ENCODE measurements at regions not wholly inside any gene's neighbourhood (a gene's known extent, or its start where the extent isn't known, plus 50 kb on each side); places are given as distances from the start of the nearest gene placed in this dataset.
A peak's percentile ranks its signal among the peaks of the same experiment; 100 is the strongest.
"Not testable (repeated sequence)": the region's sequence is repeated elsewhere in the genome, so short reads cannot be mapped to it uniquely, and the experiment has no call there.

- DNase-seq, result no peak
Measured at GRCh38 chr5:92778261-92778660, 802.8 kb downstream of the NR2F1-AS1 start.

GRCh38 chr5:92777421-92777820, 803.6 kb downstream of the NR2F1-AS1 start:
- DNase-seq, result no peak

- DNase-seq, result no peak
Measured at GRCh38 chr5:92775711-92776615, 805.1 kb downstream of the NR2F1-AS1 start.

DNA sequence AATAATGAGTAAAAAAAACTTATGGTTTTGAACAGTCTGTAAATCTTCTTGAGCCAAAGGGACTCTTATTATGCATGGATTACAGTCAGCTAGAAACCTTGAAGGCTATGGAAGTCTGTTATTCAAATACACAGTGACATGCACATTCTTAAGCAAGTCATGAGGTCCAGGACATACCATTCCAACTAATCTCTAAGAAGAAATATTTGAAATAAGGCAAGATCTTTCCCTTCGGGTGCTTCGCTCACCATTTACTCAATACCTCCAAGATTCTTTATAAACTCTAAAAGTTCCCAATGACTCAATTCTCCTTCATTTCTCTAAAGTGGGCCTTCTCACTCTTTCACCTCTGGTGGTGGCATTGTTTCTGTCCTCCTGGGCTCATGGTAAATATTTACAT, 811.0 kb downstream of the NR2F1-AS1 start:
- DNase-seq, result no peak

DNA sequence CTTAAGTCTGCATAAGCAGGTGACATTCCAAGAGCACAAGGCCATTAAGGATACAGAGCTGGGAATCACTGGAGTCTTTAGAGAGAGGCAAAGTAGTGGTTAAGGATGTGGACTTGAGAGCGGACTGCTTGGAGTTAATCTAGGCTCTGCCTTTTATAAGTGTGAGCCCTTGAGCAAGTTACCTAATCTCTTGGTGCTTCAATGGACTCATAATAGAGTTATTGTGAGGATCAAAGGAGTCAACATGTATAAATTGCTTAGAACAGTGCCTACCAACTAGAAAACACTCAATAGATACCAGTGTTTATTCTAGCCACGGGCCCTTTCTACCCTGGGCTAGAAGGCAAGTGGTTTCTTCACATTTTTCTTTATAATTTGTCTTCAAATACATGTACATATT, 819.4 kb downstream of the NR2F1-AS1 start:
- DNase-seq, result no peak

DNA sequence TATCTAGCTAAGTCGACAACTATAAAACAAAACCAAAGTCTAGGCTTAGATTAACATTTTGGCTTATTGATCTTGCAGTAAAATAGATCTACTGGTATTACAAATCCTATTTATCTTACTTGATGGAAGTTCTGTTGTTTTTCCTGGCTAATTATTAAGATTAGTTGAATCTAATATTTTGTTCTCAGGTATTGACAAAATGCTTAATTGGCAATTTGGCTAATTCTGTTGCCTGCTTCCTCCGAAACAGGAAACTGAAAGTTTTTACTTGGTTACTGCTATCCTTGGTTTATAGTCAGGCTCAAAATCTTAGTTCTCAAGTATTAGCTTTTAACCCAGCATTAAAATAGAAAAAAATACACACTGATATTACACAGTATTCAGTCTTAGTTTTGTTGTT, 820.5 kb downstream of the NR2F1-AS1 start:
- DNase-seq, result no peak

DNA sequence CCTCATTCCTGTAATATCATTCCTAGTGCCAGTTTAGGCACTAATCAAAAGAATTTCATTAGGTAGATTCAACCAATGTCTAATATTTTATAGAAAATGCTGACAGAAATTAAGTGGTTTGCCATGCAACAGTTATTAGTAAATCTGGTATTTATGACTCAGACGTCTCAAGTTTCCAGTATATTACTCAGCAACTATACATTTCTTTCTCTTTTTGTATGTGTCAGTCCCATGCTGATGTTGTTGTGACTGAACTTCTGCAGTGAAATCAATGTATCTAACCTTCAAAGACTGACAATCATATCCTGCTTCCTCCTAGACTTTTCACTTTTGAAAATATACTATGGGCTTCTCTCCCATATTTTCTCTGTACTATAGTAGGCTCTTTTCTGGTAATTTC, 822.5 kb downstream of the NR2F1-AS1 start:
- DNase-seq, result no peak

DNA sequence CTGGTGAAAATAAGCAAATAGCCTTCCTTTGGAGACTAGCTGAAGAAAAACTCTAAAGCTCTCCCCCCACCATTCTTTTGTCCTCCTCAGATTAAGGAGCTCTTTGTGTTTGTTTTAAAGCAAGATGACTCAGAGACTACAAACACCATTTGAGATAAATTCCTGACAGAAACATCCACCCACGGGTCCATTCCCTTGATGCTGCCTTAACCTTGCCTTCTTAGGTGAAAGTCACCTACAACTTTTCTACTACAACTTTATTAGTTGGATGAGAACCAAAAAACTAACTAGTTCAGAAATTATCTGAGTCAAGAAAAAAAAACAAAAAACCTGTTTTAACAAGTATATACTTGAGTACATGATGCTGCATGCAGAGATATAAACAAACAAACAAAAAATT, 831.1 kb downstream of the NR2F1-AS1 start:
- DNase-seq, result no peak

GRCh38 chr5:92748072-92748676, 832.8 kb downstream of the NR2F1-AS1 start:
- DNase-seq, result no peak

DNA sequence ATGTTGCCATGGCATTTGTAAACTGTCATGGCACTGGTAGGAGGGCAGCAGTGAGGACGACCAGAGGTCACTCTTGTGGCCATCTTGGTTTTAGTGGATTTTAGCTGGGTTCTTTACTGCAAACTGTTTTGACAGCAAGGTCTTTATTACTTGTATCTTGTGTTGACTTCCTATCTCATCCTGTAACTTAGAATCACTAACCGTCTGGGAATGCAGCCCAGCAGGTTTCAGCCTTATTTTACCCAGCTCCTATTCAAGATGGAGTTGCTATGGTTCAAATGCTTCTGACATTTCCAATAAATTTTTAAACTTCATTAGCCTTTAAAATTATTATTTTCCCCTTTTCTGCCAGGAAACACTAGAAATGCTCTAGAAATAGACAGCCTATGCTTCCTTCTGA, 839.1 kb downstream of the NR2F1-AS1 start:
- DNase-seq, result no peak

DNA sequence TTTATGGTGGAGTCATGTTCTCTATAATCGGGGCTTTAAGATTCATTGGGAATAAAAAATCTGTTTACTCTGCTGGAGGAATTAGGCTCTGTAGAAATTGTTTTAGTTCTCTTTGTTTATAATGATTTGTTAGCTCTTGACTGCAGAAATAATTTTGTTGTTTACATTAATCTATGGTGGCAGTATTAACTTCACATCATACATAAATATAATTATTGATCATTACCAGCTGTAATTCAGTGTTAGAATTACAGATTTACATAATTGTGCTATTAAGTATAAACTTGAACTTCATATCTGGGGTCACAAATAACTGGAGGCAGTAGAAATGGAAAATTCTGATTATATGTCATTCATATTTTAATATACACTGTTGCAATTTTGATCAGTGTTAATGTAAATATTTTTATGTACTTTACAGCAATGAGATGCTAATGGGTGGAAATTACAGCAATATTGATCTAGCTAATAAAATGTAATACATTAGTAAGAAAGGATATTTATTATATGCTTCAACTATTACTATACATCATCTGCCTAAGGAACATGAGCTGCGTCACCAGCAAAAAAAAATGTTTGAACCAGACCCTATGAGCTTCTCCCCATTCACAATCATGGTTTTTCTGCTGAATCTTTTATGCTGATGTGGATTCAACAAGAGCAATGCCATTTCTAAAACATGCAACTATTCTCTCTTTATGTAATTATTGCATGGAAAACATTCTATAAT, 846.6 kb downstream of the NR2F1-AS1 start:
- no peak for DNase-seq

GRCh38 chr5:92730486-92730885, 850.5 kb downstream of the NR2F1-AS1 start:
- DNase-seq, result no peak

- no peak for DNase-seq
Measured at GRCh38 chr5:92729088-92729487, 851.9 kb downstream of the NR2F1-AS1 start.

DNA sequence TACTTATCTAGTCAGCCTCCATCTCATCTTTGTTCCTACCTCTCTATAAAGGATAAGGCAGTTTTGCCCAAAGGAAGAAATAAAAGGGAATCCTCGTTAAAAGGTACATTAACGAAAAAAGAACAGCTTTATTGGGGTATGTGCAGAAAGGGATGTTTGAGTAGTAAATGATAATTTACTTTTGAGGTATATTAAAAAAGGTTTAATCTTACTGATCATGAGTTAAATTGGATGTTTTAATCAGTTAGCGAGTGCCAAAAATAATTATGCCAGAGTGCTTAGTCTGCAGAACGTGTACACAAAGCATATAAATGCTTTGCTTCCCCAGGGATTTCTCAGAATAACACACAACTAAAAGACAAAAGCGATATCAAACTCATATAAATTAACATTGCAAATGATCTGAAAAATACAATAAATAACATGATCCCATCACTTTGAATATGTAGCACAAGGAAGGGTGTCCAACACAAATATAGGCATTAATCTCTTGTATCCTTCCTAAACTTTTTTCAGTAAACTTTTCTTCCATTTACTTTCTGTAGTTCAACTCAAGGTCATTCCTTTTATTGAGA, 865.0 kb downstream of the NR2F1-AS1 start:
- DNase-seq, result no peak

DNA sequence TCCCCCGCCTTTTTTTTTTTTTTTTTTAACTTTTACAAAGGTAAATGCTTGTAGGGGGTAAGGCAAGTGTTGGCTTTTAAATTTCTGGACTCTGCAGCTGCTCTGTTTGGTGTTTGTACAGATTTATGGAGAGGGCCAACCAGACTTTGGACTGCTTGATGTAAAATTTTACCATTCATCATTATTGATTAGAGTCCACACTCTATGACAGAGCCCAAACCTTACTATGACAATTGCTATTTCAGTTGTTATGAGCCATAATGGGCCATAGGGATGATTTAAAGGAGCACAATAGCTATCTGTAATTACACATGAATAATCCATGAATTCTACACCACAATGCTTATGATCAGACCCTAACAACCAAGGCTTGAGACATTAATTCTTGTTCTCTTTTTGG, 867.2 kb downstream of the NR2F1-AS1 start:
- no peak for DNase-seq

GRCh38 chr5:92713335-92713743, 867.7 kb downstream of the NR2F1-AS1 start:
- DNase-seq, result peak; percentile 35

GRCh38 chr5:92711956-92712355, 869.1 kb downstream of the NR2F1-AS1 start:
- no peak for DNase-seq

- no peak for DNase-seq
Measured at GRCh38 chr5:92704590-92704989, 876.4 kb downstream of the NR2F1-AS1 start.

DNA sequence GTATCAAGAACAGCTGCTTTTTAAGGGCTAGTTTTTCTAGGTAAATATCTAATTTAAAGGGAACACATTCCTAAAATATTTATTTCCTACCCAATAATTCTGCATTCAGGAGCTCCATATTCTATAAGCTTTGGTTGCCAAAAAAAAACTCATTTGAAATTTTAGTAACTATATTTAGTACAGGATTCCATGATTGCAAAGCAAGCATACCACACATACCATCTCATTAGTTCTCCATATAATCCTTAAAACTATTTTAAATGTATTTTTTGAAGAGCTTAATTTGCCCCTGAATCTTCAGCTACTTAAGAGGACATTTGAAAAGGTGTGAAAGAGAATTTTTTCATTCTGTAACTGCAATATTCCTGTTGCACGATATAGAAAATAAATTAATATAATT, 877.0 kb downstream of the NR2F1-AS1 start:
- DNase-seq, result no peak

GRCh38 chr5:92695123-92696003, 885.7 kb downstream of the NR2F1-AS1 start:
- no peak for DNase-seq

GRCh38 chr5:92694067-92694466, 887.0 kb downstream of the NR2F1-AS1 start:
- no peak for DNase-seq

DNA sequence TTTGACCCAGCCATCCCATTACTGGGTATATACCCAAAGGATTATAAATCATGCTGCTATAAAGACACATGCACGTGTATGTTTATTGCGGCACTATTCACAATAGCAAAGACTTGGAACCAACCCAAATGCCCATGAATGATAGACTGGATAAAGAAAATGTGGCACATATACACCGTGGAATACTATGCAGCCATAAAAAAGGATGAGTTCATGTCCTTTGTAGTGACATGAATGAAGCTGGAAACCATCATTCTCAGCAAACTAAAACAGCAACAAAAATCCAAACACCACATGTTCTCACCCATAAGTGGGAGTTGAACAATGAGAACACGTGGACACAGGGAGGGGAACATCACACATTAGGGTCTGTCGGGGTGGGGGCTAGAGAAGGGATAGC, 889.1 kb downstream of the NR2F1-AS1 start:
- not testable (repeated sequence) for DNase-seq
